Stimulated activated CD8-positive, alpha-beta memory T cell treated with anti-CD3 and anti-CD28 coated beads, Interleukin-15, amount 100 ng/mL, for 1 hour (primary cell): ENCODE measurements at regions not wholly inside any gene's neighbourhood (a gene's known extent, or its start where the extent isn't known, plus 50 kb on each side); places are given as distances from the start of the nearest gene placed in this dataset.

ENCODE experiments used
- DNase-seq: peaks from one replicate; pipeline ENCODE4 v3.0.0-alpha.2; 2020; ENCODE audit warnings: low read depth

DNA sequence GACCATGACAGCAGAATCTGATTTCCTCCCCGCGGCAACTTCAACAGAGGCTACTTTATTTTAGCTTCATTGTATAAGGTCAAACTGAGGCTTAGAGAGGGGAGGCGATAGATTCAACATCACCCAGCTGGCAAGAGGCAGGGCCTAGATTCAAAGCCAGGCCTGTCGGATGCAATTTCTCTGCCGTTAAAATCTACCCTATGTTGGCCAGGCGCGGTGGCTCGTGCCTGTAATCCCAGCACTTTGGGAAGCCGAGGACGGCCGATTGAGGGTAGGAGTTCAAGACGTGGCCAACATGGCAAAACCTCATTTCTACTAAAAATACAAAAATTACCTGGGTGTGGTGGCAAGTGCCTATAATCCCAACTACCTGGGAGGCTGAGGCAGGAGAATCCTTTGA, 182.2 kb downstream of the BCOR start:
- no peak for DNase-seq

DNA sequence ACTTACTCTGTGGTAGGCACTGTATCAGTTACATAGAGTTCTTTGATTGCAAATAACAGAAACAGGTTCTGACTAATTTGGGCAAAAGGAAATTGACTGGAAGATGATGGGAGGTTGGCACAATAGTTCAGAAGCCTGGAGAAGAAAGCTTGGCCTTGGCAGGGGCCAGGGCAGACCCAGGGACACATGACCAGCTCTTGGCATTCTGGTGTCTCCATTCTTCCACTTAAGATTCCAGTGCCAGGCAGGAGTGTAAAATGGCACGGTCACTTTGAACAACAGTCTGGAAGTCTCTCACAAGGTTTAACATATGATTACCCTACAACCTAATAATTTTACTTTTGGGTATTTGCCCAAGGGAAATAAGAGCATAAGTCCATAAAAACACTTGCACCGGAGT, 175.9 kb downstream of the BCOR start:
- DNase-seq = no peak

DNA sequence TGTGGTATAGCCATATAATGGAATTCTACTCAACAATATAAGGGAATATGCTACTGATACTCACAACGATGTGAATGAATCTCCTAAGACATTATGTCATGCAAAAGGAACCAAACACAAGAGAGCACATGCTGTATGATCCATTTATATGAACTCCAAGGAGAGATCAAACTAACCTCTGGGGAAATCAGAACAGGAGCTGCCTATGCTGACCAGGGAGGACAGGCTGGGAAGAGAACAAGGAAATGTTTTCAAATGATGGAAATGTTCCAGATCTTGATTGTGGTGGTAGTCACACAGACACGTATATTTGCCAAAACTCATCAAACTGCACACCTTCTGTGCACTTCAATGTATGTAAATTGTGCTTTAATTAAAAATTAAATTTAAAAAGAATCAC, 175.3 kb downstream of the BCOR start:
- DNase-seq = no peak

DNA sequence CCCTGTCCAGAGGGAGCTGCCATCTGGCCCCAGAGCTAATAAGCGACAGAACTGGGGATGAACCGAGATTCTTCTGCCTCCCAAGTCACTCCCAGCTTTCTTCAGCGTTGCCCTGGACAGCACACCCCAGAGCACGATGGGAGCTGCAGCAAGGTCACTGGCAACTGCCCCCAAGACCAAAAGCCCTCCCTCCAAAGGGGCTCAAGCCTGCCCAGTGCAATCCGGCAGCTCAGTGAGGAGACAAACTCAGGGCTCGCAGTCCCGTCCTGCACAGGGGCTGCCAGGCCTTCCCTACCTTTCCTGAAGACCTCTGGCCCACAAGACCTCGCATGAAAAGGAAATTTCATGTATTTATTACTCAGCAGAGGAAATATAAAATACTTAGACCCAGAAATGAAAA, 174.8 kb downstream of the BCOR start:
- DNase-seq = no peak

DNA sequence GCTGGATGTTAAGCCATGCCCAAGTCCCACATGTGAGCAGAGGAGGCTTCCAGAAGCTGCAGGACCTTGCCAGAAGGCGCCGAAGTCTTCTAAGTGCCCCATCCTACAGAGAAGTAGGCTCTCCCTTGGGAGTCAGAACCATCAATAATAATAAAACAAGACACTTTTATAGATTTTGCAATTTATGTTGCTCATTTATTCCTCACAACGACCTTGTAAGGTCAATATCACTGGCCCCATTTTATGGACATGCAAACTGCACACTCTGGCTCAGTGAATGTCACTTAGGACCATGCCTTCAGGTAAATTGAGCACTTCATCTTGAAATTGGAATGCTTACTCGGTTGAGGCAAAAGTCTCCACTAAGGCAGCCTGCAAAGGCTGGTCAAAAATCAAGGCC, 170.4 kb downstream of the BCOR start:
- DNase-seq = no peak

DNA sequence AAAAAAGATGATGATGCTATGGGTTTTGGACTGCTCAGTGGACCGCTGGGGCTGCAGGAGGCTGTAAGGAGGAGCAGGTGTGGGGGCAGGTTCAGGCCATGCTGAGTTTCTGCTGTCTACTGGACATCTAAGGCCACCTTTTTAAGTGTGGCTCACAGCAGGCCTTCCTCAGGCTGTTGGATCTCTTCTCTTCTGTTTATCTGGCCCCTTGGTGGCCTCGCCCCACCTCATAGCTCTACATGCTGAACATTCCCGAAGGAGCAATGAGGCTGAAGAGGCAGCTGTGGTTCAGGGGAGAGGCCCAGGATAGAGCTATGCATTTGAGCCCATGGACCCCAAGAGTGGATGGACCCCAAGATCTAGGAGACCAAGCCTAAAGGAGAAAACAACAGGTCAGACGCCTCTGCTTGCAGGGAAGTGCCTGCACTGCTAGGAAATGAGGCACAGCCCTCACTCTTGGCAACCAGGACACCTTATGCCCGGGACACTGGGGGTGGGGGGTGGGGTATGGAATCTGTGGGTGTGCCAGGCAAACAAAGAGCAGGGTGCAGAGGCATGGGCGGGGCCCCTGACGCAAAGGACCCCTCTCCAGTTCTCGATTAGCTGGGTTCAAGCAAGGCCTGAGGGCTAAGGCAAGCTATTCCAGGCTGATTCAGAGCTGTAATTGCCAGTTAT, 168.9 kb downstream of the BCOR start:
- DNase-seq = no peak

DNA sequence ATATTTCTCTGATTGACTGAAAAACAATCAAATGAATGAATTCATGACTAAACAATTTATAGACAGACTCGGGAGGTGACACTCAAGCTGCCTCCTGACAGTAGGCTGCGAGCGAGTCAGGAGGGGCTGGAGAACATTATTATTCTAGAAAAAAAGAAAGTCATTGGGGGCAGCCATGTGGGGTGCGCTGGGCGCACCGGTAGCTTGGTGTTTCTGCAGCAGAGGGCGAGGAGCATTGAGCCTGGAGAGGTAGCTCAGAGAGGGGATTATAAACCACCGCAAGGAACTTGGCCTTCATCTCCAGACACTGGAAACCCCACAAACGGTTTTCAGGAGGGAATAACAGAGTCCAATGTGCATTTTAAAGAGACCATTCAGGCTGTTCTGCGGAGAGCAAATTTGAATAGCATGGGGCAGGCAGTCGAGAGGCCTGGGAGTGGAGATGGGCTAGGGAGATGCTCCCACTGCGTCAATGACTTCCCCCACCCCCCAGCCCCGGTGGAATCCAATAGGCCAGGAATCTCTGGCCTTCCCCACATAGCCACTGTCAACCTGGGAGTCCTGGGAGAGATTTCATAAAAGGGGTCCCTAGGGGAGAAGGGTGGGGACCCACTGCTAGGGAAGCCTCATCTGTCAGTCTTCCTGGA, 168.3 kb downstream of the BCOR start:
- no peak for DNase-seq

DNA sequence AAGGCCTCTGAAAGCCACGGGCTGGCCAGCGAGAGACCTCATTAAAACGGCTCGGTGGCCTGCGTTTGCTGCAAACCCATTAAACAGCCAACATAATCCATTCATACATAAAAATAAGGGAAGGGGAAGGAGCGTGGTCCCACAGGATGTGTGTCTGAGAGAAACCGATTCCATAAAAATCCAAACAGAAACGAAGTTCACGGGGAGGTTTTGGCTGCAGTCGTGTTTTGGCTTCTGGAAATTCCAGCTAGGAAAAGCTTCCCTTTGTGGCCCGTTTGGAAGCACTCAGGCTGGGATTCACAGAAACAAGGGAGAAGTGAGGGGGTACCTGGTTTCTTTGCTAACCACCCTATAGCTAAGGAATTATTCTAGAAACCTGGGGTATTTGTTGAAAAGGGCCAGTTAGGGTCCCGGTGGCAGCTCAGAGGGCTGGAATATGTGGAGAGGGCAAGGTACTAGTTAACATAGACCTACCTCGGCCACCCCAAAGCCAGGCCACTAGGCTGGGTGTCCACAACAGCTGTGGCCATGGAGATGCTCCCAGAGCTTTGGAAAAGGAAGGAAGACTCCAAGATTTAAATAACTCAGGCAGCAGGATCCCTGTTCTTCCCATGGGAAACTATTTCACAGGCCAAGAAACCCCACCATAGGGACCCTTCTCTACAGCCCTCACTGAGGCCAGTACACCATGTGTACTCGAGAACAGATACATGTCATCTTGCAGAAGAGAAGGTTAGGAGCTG, 166.8 kb downstream of the BCOR start:
- DNase-seq = no peak

DNA sequence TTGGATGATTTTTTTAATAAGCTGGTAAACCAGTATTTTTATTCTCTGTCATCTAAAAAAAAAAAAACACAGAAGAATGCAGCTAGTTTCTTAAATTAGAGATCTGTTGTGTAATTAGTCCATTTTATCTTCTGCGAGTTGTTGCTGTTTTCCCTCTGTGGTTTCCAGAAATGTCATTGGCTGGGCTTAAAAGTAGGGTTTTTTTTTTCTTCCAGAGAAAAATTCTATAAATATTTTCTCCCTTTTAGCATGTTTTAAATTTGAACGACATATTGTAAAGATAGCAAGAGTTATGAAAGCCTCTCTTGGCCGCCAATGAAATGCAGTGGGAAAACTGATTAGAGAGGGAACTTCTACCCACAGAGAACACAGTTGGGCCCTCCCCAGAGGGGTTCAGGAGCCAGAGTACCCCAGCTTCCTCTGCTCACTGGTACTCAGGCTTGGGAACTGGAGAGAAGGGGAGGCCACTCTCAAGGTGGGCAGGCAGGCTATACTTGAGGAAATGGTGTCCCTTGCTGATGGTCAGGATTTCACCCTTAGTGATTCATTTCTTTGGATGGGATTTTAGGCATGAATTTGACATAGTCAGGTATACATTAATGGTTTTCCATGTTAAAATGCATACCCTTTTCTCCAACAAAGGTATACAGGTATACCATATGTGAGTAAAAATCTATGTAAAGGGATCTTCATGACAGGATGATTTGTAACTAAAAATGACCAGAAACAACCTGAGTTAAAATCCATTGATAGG, 166.1 kb downstream of the BCOR start:
- no peak for DNase-seq

DNA sequence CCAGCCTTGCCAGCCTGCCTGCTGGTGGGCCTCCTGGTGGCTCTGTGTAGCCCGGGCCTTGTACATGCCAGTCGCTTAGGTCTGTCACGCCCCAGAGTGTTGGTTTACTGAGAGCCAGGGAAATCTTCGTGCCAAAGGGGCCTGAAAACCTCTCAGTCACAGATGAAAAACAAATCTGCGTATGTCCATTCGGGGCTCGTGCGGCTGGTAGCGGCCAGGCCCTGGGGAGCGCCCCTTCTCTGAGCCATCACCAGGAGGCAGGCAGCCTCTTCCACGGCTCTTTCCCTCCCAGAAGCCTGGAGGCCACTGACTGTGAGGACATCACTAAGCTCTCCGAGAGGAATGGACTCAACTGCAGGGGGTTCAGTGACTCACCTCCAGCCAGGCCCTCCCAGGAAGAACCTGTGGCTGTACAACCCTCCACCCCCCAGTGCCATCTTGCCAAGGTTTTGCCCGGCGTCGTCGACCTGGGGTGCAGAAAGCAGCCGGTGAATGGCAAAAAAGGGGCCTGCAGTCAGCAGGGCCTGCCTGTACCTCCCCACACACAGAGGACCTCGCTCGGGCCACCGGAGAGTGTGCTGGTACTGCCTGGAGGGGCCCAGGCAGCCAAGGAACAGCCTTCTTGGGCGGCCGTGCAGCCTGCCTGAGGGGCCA, 162.2 kb downstream of the BCOR start:
- DNase-seq = no peak

DNA sequence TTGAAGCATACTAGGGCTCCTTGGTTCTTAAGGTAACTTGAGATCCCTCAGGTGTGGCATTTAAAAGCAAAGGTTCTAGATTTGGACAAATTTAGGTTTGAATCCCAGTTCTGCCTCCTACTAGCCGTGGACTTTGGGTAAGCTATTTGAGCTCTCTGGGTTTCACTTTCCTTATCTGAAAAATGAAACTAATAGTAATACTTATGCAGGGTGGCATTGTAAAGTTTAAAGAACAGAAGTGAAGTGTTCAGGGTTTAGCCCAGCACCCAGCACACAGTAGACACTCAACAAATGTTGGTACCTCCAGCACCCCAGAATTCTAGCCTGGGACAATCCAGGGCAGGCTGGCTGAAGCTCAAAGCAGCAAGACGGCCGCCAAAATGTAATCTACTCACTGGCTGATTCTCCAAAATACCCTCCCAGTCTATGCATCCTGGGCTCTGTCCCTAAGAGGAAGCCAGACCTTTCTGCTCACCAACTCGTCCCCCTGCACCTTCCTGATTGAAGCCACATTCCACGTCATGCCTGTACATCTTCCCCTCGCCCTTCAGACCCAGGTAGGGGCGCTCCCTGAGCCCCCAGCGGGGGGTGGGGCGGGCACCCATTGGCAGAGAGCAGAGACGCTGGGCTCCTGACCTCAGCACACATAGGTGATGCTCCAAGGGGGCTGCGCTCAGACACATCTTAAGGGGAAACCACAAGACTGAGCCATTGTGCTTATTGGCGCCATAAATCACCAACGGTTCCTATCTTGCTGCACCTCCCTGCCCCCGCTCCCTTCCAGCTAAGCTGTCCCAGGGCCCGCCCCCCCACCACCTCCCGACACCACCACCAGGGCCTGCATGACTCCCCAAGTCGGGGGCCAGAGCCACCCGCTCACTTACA, 160.6 kb downstream of the BCOR start:
- DNase-seq = no peak

DNA sequence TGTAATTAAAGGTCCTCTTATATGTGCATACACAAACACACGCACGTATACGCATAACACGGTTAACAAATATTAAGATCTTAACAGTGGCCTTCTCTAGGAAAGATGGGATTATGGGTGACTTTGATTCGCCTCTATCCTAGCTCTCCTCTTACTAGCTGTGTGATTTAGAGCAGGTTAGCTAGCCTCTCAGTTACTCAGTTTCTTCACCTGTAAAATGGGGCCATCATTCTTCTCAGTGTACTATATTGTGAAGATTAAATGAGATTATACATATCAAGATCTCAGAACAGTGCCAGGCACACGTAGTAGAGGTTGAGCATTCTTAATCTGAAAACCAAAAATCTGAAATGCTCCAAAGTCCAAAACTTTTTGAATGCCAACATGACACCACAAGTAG, 159.3 kb downstream of the BCOR start:
- no peak for DNase-seq

DNA sequence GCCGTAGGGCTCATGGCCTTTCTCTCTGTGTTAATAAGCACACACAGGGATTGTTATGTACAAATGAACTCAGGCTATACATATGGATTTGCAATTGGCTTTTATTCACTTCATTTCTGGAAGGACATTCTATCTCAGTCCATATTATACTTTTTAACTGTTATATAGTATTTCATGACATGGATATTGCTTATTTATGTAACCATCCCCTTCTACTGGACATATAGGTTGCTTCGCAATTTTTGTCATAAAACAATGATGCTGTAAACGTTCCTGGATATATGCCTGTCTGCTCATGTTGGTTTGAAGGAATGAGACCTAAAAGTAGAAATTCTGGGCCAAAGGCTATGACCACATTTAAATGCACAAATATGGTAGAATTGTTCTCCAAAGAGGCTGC, 158.1 kb downstream of the BCOR start:
- DNase-seq = no peak

DNA sequence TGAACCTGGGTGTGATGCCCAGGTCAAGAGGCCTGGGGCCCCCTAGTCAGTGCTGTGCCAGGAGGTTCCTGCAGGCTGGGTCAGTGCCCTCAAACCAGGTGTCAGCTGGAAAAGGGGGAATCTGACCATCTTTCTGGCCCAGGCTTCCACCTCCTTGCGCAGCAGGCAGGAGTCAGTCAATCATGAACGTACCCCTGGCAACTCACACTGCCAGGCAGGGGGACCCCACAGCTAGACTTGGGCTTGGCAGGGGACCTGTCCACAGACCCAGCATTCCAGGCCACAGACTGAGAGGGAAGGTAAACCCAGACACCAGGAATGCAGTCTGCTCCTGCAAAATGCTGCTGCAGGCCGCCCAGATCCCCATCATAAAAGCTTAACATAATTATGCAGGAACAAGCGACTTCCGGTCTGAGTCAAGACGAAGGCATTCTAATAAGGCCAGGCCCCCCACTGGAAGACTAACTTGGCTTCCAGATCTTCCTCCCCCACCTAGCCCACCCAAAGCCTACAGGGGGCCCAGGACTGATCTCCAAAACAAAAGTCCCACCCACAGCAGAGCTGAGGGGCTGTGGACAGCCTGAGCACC, 156.3 kb downstream of the BCOR start:
- DNase-seq = no peak

DNA sequence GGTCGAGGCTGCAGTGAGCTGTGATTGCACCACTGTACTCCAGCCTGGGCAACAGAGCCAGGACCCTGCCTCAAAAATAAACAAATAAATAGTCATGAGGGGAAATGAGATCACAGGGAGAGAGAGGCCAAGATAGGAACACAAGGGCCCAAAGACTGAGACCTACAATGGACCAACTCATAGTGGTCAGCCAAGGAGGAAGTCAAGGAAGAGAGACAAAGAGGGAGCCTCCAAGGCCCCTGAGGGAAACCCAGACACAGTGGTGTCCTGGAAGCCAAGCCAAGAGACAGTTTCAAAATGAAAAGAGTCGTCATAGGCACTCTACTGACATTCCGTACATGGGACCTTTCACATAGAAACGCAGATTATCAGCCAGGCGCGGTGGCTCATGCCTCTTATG, 153.3 kb downstream of the BCOR start:
- DNase-seq = no peak

DNA sequence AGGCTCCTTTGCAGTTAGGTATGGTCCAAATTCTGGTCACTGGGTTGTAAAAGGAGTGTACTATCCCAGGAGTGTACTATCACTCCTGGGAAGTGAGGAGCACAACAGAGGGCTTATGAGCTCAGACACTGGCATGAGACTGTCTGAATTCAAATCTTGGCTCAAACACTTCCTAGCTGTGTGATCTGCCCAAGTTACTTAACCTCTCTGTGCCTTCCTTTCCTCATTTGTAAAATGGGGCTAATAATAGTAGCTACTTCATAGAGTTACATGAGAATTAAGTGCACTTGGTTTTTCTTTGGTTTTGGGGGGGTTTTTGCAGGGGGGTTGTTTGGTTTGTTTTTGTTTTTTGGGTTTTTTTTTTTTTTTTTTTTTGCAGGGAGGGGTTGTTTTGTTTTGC, 152.0 kb downstream of the BCOR start:
- DNase-seq = no peak

DNA sequence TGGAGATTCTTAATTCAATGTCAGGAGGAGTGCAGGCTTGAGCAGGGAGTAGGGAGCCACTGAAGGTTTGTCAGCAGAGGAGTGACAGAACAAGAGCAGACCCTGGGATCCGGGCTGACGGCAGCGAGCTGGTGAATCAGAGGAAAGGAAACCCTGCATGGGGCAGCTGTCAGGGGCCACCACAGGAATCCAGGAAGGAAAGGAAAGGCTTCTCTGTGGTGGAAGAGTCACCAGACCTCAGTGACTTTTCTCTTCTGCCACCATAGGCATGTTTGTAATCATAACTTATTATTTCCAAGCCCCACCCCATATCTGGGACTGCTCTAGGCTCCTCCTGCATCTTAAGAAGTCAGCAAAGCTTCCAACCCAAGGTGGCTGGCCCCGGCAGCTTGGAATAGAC, 150.9 kb downstream of the BCOR start:
- DNase-seq = no peak

DNA sequence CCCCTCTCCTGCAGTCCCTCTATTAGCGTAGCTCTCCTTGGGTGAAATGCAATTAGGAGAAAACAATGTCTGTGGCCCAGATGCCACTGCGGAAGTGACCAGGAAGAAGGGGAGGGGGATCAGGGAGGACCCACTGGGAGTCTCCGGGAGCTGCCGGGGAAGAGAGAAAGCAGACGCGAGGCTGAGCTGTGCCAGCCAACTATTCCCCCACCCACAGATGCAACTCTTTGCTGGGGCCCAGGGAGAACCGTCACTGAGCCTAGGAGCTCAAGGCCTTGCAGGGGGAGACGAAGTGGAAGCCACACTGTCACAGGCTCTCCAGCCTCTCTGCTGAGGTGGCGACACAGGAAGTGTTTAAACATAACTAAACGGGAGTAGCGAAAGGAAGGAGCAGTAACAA, 149.2 kb downstream of the BCOR start:
- no peak for DNase-seq

DNA sequence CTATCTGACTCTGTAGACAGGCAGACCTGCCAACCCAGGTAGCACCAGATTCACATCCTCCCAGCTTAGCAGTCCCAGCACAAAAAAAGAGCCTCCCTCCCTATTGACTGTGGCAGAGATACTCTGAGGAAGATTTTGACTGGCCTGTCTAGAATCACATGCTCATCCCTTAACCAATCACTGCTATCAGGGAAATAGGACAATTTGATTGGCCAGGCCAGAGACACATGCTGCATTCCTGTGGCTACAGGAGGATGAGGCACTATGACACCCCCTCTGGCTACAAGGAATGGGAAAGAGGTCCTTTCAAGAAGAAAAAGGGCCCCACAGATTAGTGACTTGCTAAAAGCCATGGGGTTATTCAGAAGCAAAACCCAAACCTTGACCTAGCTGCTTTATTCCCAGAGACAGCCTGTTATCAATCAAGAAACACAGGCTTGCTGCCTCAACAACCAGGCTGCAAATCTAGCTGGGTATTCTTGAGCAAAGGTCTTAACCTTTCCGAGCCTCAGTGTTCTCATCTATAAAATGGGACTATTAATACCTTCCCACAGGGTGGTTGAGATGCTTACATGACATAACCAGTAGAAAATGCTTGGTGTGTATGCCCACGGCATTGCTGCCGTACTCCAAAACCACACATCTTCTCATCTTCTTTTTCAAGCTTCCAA, 147.6 kb downstream of the BCOR start:
- no peak for DNase-seq

DNA sequence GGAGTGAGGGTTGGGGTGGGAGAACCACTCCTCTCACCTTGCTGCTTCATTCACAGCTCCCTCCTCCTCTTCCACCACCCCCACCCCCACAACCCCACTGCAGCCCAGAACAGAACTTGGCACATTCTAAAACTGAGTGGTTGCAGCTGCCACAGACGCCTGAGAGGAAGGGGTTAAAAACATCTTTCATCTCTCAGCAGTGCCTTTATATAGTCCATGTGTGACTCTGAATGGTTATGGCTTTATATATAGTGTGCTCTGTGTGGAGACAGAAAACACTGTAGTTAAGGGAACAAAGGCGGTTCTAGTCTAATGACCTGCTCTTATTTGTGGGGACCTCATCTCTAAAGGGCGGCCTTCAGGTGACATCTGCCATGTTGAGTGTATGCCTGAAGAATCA, 144.8 kb downstream of the BCOR start:
- no peak for DNase-seq
